Amniotic stem cell (primary cell): ENCODE measurements at regions not wholly inside any gene's neighbourhood (a gene's known extent, or its start where the extent isn't known, plus 50 kb on each side); places are given as distances from the start of the nearest gene placed in this dataset.

Experiments
- DNase-seq: peaks from one replicate; lab custom pipeline; 2025; lab: John Stamatoyannopoulos, UW

DNA sequence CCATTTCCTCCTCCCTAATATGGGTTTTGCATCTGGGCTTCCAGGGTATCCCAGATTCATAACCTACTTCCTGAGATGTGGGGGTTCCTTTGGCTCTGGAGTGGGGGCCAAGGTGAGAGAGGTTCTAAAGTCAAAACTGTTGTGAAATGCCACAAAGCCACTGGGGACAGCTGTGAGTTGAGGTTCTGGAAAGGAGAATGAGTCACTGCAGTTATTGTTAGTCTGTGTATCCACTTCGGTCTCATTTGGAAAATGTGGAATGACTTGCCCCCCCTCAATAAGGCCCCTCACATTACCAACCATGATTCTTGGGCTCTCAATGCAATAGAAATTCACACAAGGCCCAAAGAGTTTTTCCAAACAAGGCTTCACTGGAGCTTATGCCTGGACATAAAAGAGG is 51.1 kb upstream of the LGALSL start:
- no peak for DNase-seq

GRCh38 chr2:64403426-64403825 is 50.5 kb upstream of the LGALSL start:
- no peak for DNase-seq

DNA sequence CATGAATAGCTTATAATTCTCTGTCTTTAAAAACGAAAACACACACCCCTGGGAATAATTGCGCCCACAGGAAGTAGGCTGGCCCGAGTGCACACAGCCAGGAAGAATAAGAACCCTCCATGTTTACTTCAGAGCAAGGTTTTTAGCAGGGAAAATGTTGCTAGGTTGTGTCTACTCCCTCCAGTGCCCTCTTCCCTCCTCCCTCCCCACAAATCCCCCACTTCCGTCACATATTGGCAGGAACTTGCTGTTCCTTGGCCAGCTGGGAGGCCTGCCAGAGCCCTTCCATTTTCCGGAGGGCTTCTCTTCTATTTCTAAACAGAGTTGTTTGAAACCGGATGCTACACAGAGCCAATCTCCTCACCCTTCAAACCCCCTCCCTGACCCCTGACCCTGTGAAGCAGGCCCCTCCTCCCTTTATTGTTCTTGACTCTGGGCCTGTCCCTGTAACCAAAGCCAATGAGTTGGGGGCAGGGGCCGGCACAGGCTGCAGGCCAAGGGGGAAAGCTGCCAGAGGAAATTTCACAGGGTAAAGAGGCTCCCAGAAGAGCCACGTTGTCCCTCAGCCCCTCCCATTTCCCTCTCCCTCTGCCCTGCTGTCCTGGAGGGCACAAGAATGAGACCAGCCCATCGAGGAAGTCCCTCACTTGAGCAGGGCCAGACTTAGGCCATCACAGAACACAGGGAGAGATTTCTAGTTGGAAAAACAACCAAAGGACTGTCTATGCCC is 49.8 kb upstream of the LGALSL start:
- no peak for DNase-seq
